ENCODE measurements at regions not wholly inside any gene's neighbourhood (a gene's known extent, or its start where the extent isn't known, plus 50 kb on each side); places are given as distances from the start of the nearest gene placed in this dataset.

DNA sequence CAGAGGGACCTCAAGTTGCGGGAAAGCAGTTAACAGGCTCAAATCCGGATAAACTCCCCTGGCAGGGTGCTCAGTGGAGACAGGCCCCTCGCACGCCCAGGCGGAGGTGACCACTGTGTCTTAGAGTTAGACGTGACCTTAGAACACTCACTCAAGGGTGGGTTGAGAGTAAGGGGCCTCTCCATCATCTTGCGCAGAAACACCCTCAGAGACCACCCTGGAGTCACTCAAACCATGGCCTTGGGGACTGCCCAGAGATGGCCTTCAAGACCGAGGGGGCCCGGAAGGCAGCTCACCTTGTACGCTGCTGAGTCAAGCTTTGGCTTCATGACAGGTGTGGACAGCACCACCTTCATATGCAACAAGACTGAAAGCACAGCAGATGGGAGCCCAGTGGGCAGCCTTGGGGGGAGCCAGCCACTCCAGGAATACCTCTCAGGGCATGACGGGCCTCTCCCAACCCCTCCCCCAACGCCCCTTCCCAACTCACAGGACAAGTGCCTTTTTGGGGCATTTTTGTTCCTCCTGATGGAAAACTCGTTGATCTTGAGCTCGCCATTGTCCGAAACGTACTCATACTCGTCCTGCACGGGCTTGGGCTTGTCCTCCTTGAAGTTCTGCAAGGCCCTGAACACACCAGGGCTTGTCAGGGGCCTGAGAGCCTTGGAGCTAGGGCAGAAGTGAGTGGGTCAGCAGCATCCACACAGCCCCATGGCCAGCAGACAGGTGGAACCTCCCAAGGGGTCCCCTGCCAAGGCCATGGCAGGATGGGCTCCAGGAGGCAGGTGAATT lies 229.2 kb downstream of the TUBA3C start:
- DNase-seq (ENCODE audit: low read depth, low spot score) = no peak
- ChIA-PET CTCF (no interaction called here), POLR2A (no interaction called here)
- TF ChIP-seq REST (IDR thresholded peaks at IDR 0.05; ENCODE audit: insufficient read depth in 1 of 2, low read depth in 2 of 2, low read length in 1 of 2) (no peak), SIN3A (IDR thresholded peaks at IDR 0.05; ENCODE audit: borderline replicate concordance, insufficient read depth, low read depth, low read length) (no peak), POLR2AphosphoS5 (IDR thresholded peaks at IDR 0.05; ENCODE audit: low read depth, low read length) (no peak), TCF7L2 (IDR thresholded peaks at IDR 0.05; ENCODE audit: low read depth, low read length) (no peak)
- TF ChIP-seq, protein P1, sequence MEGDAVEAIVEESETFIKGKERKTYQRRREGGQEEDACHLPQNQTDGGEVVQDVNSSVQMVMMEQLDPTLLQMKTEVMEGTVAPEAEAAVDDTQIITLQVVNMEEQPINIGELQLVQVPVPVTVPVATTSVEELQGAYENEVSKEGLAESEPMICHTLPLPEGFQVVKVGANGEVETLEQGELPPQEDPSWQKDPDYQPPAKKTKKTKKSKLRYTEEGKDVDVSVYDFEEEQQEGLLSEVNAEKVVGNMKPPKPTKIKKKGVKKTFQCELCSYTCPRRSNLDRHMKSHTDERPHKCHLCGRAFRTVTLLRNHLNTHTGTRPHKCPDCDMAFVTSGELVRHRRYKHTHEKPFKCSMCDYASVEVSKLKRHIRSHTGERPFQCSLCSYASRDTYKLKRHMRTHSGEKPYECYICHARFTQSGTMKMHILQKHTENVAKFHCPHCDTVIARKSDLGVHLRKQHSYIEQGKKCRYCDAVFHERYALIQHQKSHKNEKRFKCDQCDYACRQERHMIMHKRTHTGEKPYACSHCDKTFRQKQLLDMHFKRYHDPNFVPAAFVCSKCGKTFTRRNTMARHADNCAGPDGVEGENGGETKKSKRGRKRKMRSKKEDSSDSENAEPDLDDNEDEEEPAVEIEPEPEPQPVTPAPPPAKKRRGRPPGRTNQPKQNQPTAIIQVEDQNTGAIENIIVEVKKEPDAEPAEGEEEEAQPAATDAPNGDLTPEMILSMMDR (IDR thresholded peaks at IDR 0.05) = no peak
- Histone ChIP-seq H3K4me1 (ENCODE audit: control insufficient read depth, insufficient read depth, low read length) (no peaks in the 10 kb centered on the region), H3K9me3 (ENCODE audit: control insufficient read depth, insufficient read depth, low read depth, low read length) (no peaks in the 10 kb centered on the region), H3K27ac (ENCODE audit: low read length) (no peak overlapping the region), H3K4me3 (ENCODE audit: low read depth in 2 of 2, low read length in 2 of 2) (no peak overlapping the region), H3K36me3 (ENCODE audit: control insufficient read depth, insufficient read depth, low read length) (no peaks in the 10 kb centered on the region), H3K27me3 (ENCODE audit: control insufficient read depth, insufficient read depth, low read length) (no peaks in the 10 kb centered on the region)
- BruUV-seq (replicated peaks) = no TSS peak
- no peak for ATAC-seq
- in situ Hi-C loops (cut with HindIII; ENCODE audit: low pct_unique_long_range_greater_than_20kb, low sequenced_read_pairs) = no loop called here
- intact Hi-C loops (cut with micrococcal nuclease; ENCODE audit: unreplicated experiment) = no loop called here

DNA sequence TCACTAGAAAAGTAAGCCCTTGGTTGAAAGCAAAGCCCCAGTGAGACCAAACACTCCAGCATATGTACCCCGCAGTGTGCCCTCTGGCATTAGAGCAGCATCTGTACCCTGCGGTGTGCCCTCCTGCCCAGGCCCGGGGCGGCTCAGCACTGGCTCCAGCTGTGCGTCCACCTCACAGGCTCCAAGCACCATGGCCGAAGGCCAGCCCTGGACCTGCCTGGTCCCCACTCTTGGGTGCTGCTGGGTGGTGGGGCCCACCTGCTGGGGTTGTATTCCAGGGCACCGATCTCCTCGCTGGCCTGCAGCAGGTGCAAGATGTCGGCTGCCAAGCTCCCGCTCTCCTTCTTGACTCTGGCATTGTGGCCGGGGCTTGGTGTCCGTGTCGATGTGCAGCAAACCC lies 230.2 kb downstream of the TUBA3C start:
- ATAC-seq (no peak), DNase-seq (ENCODE audit: low read depth, low spot score) (no peak)
- Histone ChIP-seq H3K27me3 (ENCODE audit: control insufficient read depth, insufficient read depth, low read length) (no peaks in the 10 kb centered on the region), H3K9me3 (ENCODE audit: control insufficient read depth, insufficient read depth, low read depth, low read length) (no peaks in the 10 kb centered on the region), H3K36me3 (ENCODE audit: control insufficient read depth, insufficient read depth, low read length) (no peaks in the 10 kb centered on the region), H3K27ac (ENCODE audit: low read length) (no peak overlapping the region), H3K4me1 (ENCODE audit: control insufficient read depth, insufficient read depth, low read length) (no peaks in the 10 kb centered on the region), H3K4me3 (ENCODE audit: low read depth in 2 of 2, low read length in 2 of 2) (no peak overlapping the region)
- no TSS peak for BruUV-seq (replicated peaks)
- TF ChIP-seq TCF7L2 (IDR thresholded peaks at IDR 0.05; ENCODE audit: low read depth, low read length) (no peak), POLR2AphosphoS5 (IDR thresholded peaks at IDR 0.05; ENCODE audit: low read depth, low read length) (no peak), REST (IDR thresholded peaks at IDR 0.05; ENCODE audit: insufficient read depth in 1 of 2, low read depth in 2 of 2, low read length in 1 of 2) (no peak), SIN3A (IDR thresholded peaks at IDR 0.05; ENCODE audit: borderline replicate concordance, insufficient read depth, low read depth, low read length) (no peak)
- TF ChIP-seq, protein P1 (IDR thresholded peaks at IDR 0.05) = no peak
- in situ Hi-C loops (cut with HindIII; ENCODE audit: low pct_unique_long_range_greater_than_20kb, low sequenced_read_pairs) = no loop called here
- ChIA-PET CTCF (no interaction called here), POLR2A (no interaction called here)
- intact Hi-C loops (cut with micrococcal nuclease; ENCODE audit: unreplicated experiment) = no loop called here
